Endothelial cell (in vitro differentiated cells): ENCODE measurements at regions not wholly inside any gene's neighbourhood (a gene's known extent, or its start where the extent isn't known, plus 50 kb on each side); places are given as distances from the start of the nearest gene placed in this dataset.

ENCODE experiments used
- DNase-seq: peaks from one replicate; pipeline ENCODE4 v3.0.0; 2021; ENCODE audit warnings: low spot score
- H3K27ac Mint-ChIP-seq: one replicate; pipeline ENCODE4 v1.8.0; 2021; ENCODE audit warnings: mixed read lengths, inconsistent platforms; ENCODE audit not compliant: unreplicated experiment
- H3K27me3 Mint-ChIP-seq: one replicate; pipeline ENCODE4 v1.8.0; 2021; ENCODE audit warnings: mild to moderate bottlenecking, moderate library complexity, mixed read lengths, inconsistent platforms; ENCODE audit not compliant: unreplicated experiment
- H3K36me3 Mint-ChIP-seq: one replicate; pipeline ENCODE4 v1.8.0; 2021; ENCODE audit warnings: mild to moderate bottlenecking, low read depth, mixed read lengths, inconsistent platforms; ENCODE audit not compliant: unreplicated experiment
- H3K4me1 Mint-ChIP-seq: one replicate; pipeline ENCODE4 v1.8.0; 2021; ENCODE audit warnings: mild to moderate bottlenecking, mixed read lengths, inconsistent platforms; ENCODE audit not compliant: unreplicated experiment
- H3K4me3 Mint-ChIP-seq: one replicate; pipeline ENCODE4 v1.8.0; 2021; ENCODE audit warnings: mild to moderate bottlenecking, mixed read lengths, inconsistent platforms; ENCODE audit not compliant: unreplicated experiment
- H3K9me3 Mint-ChIP-seq: one replicate; pipeline ENCODE4 v1.8.0; 2021; ENCODE audit warnings: mixed read lengths, inconsistent platforms; ENCODE audit not compliant: unreplicated experiment
- TF ChIP-seq, protein P1 (sequence below): fragments of 200-600 bp; sonication (generic); IDR thresholded peaks from one replicate; pipeline ENCODE4 v1.5.0; 2021; ENCODE audit warnings: antibody characterized with exemption; ENCODE audit not compliant: unreplicated experiment

DNA sequence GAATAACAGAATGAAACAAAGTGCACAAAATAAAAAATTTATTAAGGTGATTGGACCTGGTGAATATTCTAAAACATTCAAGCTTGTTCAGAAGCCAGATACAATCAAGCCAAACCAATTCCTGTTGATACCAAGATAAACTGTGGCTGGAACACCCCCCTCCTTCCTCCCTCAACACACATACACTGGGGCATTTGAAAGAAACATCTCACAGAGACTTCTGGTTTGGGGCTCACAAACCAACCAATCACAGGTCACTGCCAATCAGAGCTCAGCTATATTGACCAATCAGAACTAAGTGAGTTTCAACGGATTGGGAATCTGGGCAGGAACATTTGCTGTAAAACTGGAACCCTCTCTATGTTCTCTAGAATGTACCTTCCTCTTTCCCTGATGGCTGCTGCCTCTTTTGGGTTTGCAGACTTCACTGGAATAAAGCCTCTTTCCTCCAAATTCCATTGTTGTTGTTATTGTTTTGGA, 340.6 kb upstream of the GOLIM4 start:
- Mint-ChIP-seq H3K9me3 (no peaks in the 10 kb centered on the region), H3K27ac (no peak overlapping the region), H3K4me3 (no peak overlapping the region), H3K4me1 (peaks cover 4% of the 10 kb centered on the region), H3K36me3 (no peaks in the 10 kb centered on the region), H3K27me3 (no peaks in the 10 kb centered on the region)
- no peak for DNase-seq
- TF ChIP-seq, protein P1, sequence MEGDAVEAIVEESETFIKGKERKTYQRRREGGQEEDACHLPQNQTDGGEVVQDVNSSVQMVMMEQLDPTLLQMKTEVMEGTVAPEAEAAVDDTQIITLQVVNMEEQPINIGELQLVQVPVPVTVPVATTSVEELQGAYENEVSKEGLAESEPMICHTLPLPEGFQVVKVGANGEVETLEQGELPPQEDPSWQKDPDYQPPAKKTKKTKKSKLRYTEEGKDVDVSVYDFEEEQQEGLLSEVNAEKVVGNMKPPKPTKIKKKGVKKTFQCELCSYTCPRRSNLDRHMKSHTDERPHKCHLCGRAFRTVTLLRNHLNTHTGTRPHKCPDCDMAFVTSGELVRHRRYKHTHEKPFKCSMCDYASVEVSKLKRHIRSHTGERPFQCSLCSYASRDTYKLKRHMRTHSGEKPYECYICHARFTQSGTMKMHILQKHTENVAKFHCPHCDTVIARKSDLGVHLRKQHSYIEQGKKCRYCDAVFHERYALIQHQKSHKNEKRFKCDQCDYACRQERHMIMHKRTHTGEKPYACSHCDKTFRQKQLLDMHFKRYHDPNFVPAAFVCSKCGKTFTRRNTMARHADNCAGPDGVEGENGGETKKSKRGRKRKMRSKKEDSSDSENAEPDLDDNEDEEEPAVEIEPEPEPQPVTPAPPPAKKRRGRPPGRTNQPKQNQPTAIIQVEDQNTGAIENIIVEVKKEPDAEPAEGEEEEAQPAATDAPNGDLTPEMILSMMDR: no peak

DNA sequence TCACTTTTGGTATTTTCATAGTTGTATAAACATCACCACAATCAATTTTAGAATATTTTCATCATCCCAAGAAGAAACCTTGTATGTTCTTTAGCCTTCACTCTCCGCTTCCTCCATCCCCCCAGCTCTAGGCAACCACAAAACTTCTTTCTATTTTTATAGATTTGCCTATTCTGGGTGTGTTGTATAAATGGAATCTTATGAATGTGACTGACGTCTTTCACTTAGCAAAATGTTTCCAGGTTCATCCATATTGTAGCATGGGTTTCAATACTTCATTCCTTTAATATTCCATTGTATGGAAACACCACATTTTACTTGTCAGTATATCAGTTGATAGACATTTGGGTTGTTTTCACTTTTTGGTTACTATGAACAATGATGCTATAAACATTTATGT, 335.8 kb upstream of the GOLIM4 start:
- no peaks in the 10 kb centered on the region for H3K36me3 Mint-ChIP-seq
- H3K9me3 Mint-ChIP-seq: no peaks in the 10 kb centered on the region
- peaks cover 4% of the 10 kb centered on the region for H3K4me1 Mint-ChIP-seq
- H3K27me3 Mint-ChIP-seq: no peaks in the 10 kb centered on the region
- no peak overlapping the region for H3K27ac Mint-ChIP-seq
- TF ChIP-seq, protein P1: no peak
- no peak for DNase-seq
- H3K4me3 Mint-ChIP-seq: no peak overlapping the region

DNA sequence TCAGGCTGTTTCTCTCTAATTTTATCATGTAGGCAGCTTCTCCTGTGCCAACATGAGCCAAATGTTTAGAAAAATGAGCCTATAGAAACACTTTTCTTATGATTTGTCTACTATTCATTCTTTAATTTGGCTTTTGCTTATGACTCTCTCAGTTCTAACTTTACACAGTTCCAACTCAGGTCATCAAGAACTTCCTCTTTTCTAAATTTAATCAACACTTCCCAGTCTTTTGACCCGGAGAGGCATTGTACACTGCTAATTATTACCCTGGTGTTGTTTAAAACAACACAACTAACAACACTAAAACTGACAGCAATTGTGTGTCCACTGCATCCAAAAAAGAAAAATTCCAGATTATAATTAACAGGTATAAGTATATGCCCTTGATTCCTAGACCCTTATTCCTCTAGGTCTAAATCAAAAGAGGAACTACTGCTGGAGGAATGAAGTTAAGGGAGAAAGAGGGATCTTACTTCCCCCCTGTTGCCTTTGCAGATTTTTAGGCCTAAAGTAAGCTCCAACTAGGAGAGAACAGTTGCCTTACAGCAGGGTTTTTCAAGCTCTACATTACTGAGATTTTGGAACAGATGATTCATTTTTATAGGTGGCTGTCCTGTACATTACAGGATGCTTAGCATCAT, 332.2 kb upstream of the GOLIM4 start:
- no peaks in the 10 kb centered on the region for H3K36me3 Mint-ChIP-seq
- no peak overlapping the region for H3K4me3 Mint-ChIP-seq
- no peak for DNase-seq
- no peaks in the 10 kb centered on the region for H3K9me3 Mint-ChIP-seq
- TF ChIP-seq, protein P1: no peak
- H3K27ac Mint-ChIP-seq: no peak overlapping the region
- no peaks in the 10 kb centered on the region for H3K4me1 Mint-ChIP-seq
- H3K27me3 Mint-ChIP-seq: no peaks in the 10 kb centered on the region

DNA sequence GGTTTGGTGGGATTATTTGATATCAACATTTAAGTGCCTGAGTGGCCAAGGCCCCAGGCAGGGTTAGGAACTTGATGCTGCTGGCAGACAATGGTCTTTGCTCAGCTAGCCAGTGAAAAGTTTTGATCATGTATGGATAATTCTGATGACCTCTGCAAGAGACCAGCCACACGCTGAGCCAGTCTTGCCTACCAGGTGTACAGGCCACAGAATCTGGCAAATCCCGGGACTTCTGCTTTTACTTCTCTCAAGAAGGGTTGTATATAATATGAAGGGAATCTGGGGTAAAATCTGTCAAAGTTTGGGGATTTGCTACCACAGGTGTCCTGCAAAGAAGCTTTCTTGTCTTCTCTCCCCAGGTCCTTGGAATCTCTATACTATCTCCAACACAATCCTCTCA, 331.4 kb upstream of the GOLIM4 start:
- H3K9me3 Mint-ChIP-seq: no peaks in the 10 kb centered on the region
- no peaks in the 10 kb centered on the region for H3K36me3 Mint-ChIP-seq
- H3K27ac Mint-ChIP-seq: no peak overlapping the region
- no peak for DNase-seq
- H3K27me3 Mint-ChIP-seq: no peaks in the 10 kb centered on the region
- TF ChIP-seq, protein P1: no peak
- no peaks in the 10 kb centered on the region for H3K4me1 Mint-ChIP-seq
- no peak overlapping the region for H3K4me3 Mint-ChIP-seq

DNA sequence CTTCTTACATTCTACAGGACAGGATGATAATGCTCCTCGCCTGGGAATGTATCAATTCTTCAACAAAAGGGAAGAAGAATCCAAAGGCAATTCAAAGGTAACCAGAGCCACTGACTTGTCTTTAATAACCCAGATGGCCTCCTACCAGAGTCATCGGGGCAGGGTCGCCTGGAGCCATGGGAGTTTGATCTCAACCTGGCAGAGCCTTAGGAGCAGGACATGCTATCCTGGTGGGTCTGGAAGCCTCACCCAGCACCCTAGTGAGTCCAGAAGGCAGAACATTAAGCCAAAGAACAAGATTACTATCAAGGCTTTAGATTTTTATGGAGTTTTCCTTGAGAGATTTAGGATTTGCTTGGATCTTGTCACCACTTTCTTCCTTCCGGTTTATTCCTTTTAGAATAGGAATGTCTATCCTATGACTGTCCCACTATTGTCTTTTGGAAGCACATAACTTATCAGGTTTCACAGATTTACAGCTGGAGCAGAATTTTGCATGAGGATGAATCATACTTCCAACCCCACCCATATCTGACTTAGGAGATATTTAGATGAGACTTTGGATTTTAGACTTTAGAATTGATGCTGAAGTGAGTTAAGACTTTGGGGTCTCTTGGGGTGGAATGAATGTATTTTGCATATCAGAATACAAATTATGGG, 330.3 kb upstream of the GOLIM4 start:
- Mint-ChIP-seq H3K4me1 (no peaks in the 10 kb centered on the region), H3K4me3 (no peak overlapping the region), H3K27ac (no peak overlapping the region), H3K27me3 (no peaks in the 10 kb centered on the region), H3K9me3 (no peaks in the 10 kb centered on the region), H3K36me3 (no peaks in the 10 kb centered on the region)
- TF ChIP-seq, protein P1: no peak
- DNase-seq: no peak
